22Rv1 (cell line): ENCODE measurements at regions not wholly inside any gene's neighbourhood (a gene's known extent, or its start where the extent isn't known, plus 50 kb on each side); places are given as distances from the start of the nearest gene placed in this dataset.

ENCODE experiments used
- CTCF ChIP-seq: fragments of 450-650 bp; IDR thresholded peaks from 2 replicates; pipeline ENCODE4 v1.5.1; 2017; ENCODE audit warnings: mild to moderate bottlenecking
- ZFX ChIP-seq: fragments of 450-650 bp; IDR thresholded peaks from 2 replicates; pipeline ENCODE4 v1.6.1; 2017; ENCODE audit warnings: antibody characterized with exemption, borderline replicate concordance

- TF ChIP-seq CTCF: no peak
- TF ChIP-seq ZFX: no peak
Observed at GRCh38 chr13:53112522-53112921, 83.9 kb downstream of the OLFM4 start.
